OCI-LY7 (cell line): ENCODE measurements at regions not wholly inside any gene's neighbourhood (a gene's known extent, or its start where the extent isn't known, plus 50 kb on each side); places are given as distances from the start of the nearest gene placed in this dataset.

Experiments
- CTCF ChIP-seq: fragments of 200-600 bp; sonication (generic); conservative IDR thresholded peaks from 2 replicates; pipeline ENCODE4 v1.5.1; 2014; ENCODE audit warnings: mild to moderate bottlenecking, antibody characterized with exemption, low read length, moderate library complexity, mixed read lengths
- EZH2phosphoT487 ChIP-seq: fragments of 200-600 bp; sonication (generic); IDR thresholded peaks from 2 replicates; pipeline ENCODE4 v1.6.1; 2018; ENCODE audit warnings: low read depth, borderline replicate concordance, mild to moderate bottlenecking, mixed run types, antibody characterized with exemption, low read length, moderate library complexity, mixed read lengths

GRCh38 chrX:148417934-148418333, 82.5 kb upstream of the AFF2 start:
- no peak for TF ChIP-seq CTCF
- TF ChIP-seq EZH2phosphoT487, result no peak
